Natural killer cell (primary cell): ENCODE measurements at regions not wholly inside any gene's neighbourhood (a gene's known extent, or its start where the extent isn't known, plus 50 kb on each side); places are given as distances from the start of the nearest gene placed in this dataset.

ENCODE experiments used
- ATAC-seq, 3 donors: fragments of 150-1000 bp in 2 of 3; fragments of 200-7000 bp in 1 of 3; cut with Tn5 transposase; 1 replicate in 1 of 3; 2 replicates in 2 of 3; pipeline ENCODE4 v1.10.0; 2021; ENCODE audit warnings: mild to moderate bottlenecking in 2 of 3, moderate library complexity in 2 of 3
- DNase-seq, 2 donors: peaks; one replicate each; pipeline versions ENCODE4 v3.0.0 to v3.0.0-alpha.2; 2013 to 2021; ENCODE audit warnings: mixed read lengths in 1 of 2
- H3K27ac ChIP-seq: one replicate; pipeline ENCODE4 v1.5.1; 2013; ENCODE audit warnings: mild to moderate bottlenecking, low read length
- H3K27me3 ChIP-seq: one replicate; pipeline ENCODE4 v1.6.1; 2013; ENCODE audit warnings: low read length; ENCODE audit not compliant: control insufficient read depth, insufficient read depth
- H3K36me3 ChIP-seq: one replicate; pipeline ENCODE4 v1.6.1; 2013; ENCODE audit warnings: low read length; ENCODE audit not compliant: control insufficient read depth, insufficient read depth
- H3K4me1 ChIP-seq: one replicate; pipeline ENCODE4 v1.6.1; 2013; ENCODE audit warnings: low read length; ENCODE audit not compliant: control insufficient read depth, insufficient read depth
- H3K4me3 ChIP-seq: one replicate; pipeline ENCODE4 v1.5.1; 2013; ENCODE audit warnings: low read length
- H3K9me3 ChIP-seq: one replicate; pipeline ENCODE4 v1.6.1; 2013; ENCODE audit warnings: low read length; ENCODE audit not compliant: control insufficient read depth, insufficient read depth
- H3K27ac Mint-ChIP-seq, 2 donors: one replicate each; pipeline ENCODE4 v1.8.0; 2022; ENCODE audit warnings: mild to moderate bottlenecking in 2 of 2, mixed read lengths in 2 of 2, moderate library complexity in 1 of 2
- H3K27me3 Mint-ChIP-seq, 2 donors: one replicate each; pipeline ENCODE4 v1.8.0; 2022; ENCODE audit warnings: low read depth in 2 of 2, mixed read lengths in 2 of 2
- H3K36me3 Mint-ChIP-seq: one replicate; pipeline ENCODE4 v1.8.0; 2022; ENCODE audit warnings: mixed read lengths
- H3K4me1 Mint-ChIP-seq, 2 donors: one replicate each; pipeline ENCODE4 v1.8.0; 2022; ENCODE audit warnings: mixed read lengths in 2 of 2
- H3K4me3 Mint-ChIP-seq: one replicate; pipeline ENCODE4 v1.8.0; 2022; ENCODE audit warnings: mild to moderate bottlenecking, moderate library complexity, mixed read lengths
- H3K9me3 Mint-ChIP-seq, 2 donors: one replicate each; pipeline ENCODE4 v1.8.0; 2022; ENCODE audit warnings: mixed read lengths in 2 of 2
- CTCF ChIP-seq: fragments of 200-600 bp; IDR thresholded peaks from one replicate; pipeline ENCODE4 v1.8.0; 2022; ENCODE audit warnings: antibody characterized with exemption
- WGBS: methylation state at CpG from one replicate; pipeline ENCODE4 v1.1.7; 2013; ENCODE audit warnings: missing lambda C conversion rate; ENCODE audit not compliant: insufficient coverage; 5-methylcytosine and 5-hydroxymethylcytosine counted together
- intact Hi-C: fragments of 100-400 bp; cut with micrococcal nuclease; formaldehyde crosslinking; loops from one replicate; pipeline ENCODE4 v1.14.2; 2022

GRCh38 chr16:65318590-65319257 is 196.9 kb upstream of the CDH11 start:
- Mint-ChIP-seq H3K27me3 (no peaks in the 10 kb centered on the region), H3K4me3 (no peak overlapping the region), H3K27ac (no peak overlapping the region), H3K4me1 (no peaks in the 10 kb centered on the region), H3K9me3 (peaks cover 0 to 6% of the 10 kb centered on the region in 2 donors), H3K36me3 (no peaks in the 10 kb centered on the region)
- no peaks in the 10 kb centered on the region for H3K9me3 ChIP-seq
- no peak for TF ChIP-seq CTCF
- no peak for DNase-seq
- H3K27me3 ChIP-seq, result no peaks in the 10 kb centered on the region
- ATAC-seq, result no peak
- no peaks in the 10 kb centered on the region for H3K4me1 ChIP-seq
- H3K4me3 ChIP-seq, result no peak overlapping the region
- H3K36me3 ChIP-seq, result no peaks in the 10 kb centered on the region
- H3K27ac ChIP-seq, result no peak overlapping the region
- intact Hi-C loops, result no loop called here

- Histone ChIP-seq H3K27ac (no peak overlapping the region), H3K9me3 (no peaks in the 10 kb centered on the region), H3K27me3 (no peaks in the 10 kb centered on the region), H3K36me3 (no peaks in the 10 kb centered on the region), H3K4me1 (no peaks in the 10 kb centered on the region), H3K4me3 (no peak overlapping the region)
- Mint-ChIP-seq H3K9me3 (peaks cover 0 to 5% of the 10 kb centered on the region in 2 donors), H3K4me1 (no peaks in the 10 kb centered on the region), H3K4me3 (no peak overlapping the region), H3K27ac (no peak overlapping the region), H3K27me3 (no peaks in the 10 kb centered on the region), H3K36me3 (no peaks in the 10 kb centered on the region)
- 75% methylated on average over 9 of the region's 9 CpGs for whole genome bisulfite sequencing
- no peak for ATAC-seq
- TF ChIP-seq CTCF, result no peak
- DNase-seq, result no peak
- intact Hi-C loops, result no loop called here
These were observed 196.3 kb upstream of the CDH11 start for GRCh38 chr16:65318138-65318537.

DNA sequence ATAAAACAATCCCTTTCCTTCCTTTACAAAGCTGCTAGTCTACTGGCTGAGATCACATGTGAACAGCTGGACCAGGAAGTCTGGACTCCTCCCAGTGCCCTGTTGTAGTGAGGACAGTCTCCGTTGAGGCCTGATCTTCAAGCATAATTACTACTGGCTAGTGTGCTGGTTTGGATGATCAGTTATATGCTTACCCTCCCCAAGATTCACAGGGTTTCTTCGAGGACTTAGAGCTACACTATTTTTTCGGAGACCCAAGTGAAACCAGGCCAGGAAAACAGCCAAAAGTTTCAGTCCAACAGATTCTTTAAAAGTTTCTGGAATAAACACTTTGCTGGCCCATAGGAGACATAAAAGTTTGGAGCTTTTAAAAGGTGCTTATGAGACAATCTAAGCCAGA is 194.9 kb upstream of the CDH11 start:
- H3K9me3 ChIP-seq, result no peaks in the 10 kb centered on the region
- H3K36me3 ChIP-seq, result no peaks in the 10 kb centered on the region
- H3K4me1 ChIP-seq, result no peaks in the 10 kb centered on the region
- H3K27me3 Mint-ChIP-seq, result no peaks in the 10 kb centered on the region
- 68% methylated on average over 3 of the region's 3 CpGs for WGBS
- no peaks in the 10 kb centered on the region for H3K27me3 ChIP-seq
- peaks cover 0 to 5% of the 10 kb centered on the region in 2 donors for H3K9me3 Mint-ChIP-seq
- H3K36me3 Mint-ChIP-seq, result no peaks in the 10 kb centered on the region
- no peaks in the 10 kb centered on the region for H3K4me1 Mint-ChIP-seq
- H3K4me3 Mint-ChIP-seq, result no peak overlapping the region
- DNase-seq (no peak), ATAC-seq (no peak)
- intact Hi-C loops, result no loop called here
- no peak overlapping the region for H3K27ac Mint-ChIP-seq
- H3K4me3 ChIP-seq, result no peak overlapping the region
- TF ChIP-seq CTCF, result no peak
- no peak overlapping the region for H3K27ac ChIP-seq

DNA sequence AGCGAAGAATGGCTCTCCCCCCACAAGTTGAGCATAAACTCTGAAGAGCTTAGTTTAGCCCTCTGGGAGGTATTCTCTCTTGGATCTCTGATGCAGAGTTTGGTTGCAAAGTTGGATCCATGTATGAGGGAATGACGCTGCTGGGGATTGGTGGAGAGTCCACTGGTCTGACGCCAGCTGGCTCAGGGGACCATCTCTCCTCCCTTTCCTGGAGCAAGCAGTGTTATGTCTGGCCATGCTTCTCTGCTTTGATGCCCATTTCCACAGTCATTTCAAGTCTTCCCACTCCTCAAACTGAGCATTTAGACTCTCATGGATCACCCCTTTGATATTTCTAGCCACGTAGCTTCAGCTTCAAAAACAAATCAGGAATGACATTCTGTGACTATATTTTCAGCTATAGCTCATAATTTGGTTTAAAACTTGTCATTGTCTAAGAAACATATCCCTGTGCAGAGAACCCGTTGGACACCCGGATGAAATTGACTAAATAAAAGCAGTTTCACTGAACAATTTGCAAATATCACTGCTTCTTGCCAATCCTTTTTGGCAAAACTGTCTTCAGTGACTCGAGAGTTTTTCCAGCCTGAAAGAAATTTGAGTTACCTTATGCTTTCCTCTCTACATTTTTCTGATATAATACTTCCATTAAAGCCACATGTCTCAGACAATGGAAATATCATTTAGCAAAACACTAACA is 193.4 kb upstream of the CDH11 start:
- no peak overlapping the region for H3K27ac ChIP-seq
- peaks cover 0 to 5% of the 10 kb centered on the region in 2 donors for H3K9me3 Mint-ChIP-seq

More for the DNA sequence above, 193.4 kb upstream of the CDH11 start:
- H3K27me3 Mint-ChIP-seq, result no peaks in the 10 kb centered on the region
- H3K27ac Mint-ChIP-seq, result no peak overlapping the region
- no peaks in the 10 kb centered on the region for H3K36me3 Mint-ChIP-seq
- H3K4me3 Mint-ChIP-seq, result no peak overlapping the region
- H3K9me3 ChIP-seq, result no peaks in the 10 kb centered on the region
- no peak overlapping the region for H3K4me3 ChIP-seq
- H3K27me3 ChIP-seq, result no peaks in the 10 kb centered on the region
- H3K4me1 Mint-ChIP-seq, result no peaks in the 10 kb centered on the region
- no peak for DNase-seq
- ATAC-seq, result no peak
- intact Hi-C loops, result no loop called here
- 83% methylated on average over 7 of the region's 7 CpGs for WGBS
- H3K36me3 ChIP-seq, result no peaks in the 10 kb centered on the region
- H3K4me1 ChIP-seq, result no peaks in the 10 kb centered on the region
- no peak for TF ChIP-seq CTCF
